OCI-LY1 (cell line): ENCODE measurements at regions not wholly inside any gene's neighbourhood (a gene's known extent, or its start where the extent isn't known, plus 50 kb on each side); places are given as distances from the start of the nearest gene placed in this dataset.

Source experiments
- H2AFZ ChIP-seq: fragments of 200-600 bp; sonication (generic), shearing (Covaris generic); 2 replicates; pipeline ENCODE4 v1.6.0; 2014; ENCODE audit warnings: antibody characterized with exemption, mild to moderate bottlenecking, low read length
- H3F3A ChIP-seq: fragments of 200-600 bp; sonication (generic), shearing (Covaris generic); 2 replicates; pipeline ENCODE4 v1.6.0; 2014; ENCODE audit warnings: mild to moderate bottlenecking, antibody characterized with exemption, low read length, moderate library complexity; ENCODE audit not compliant: insufficient read depth
- H3K27ac ChIP-seq: fragments of 200-600 bp; sonication (generic); 2 replicates; pipeline ENCODE4 v1.5.1; 2014; ENCODE audit warnings: low read length, mixed run types, mild to moderate bottlenecking, low read depth; ENCODE audit not compliant: poor library complexity, severe bottlenecking
- H3K27me3 ChIP-seq: fragments of 200-600 bp; sonication (generic); 2 replicates; pipeline ENCODE4 v1.6.0; 2014; ENCODE audit warnings: antibody characterized with exemption, mild to moderate bottlenecking, low read length, moderate library complexity; ENCODE audit not compliant: insufficient read depth
- H3K36me3 ChIP-seq: fragments of 200-600 bp; sonication (generic); 2 replicates; pipeline ENCODE4 v1.6.1; 2014; ENCODE audit warnings: mild to moderate bottlenecking, antibody characterized with exemption, low read length, moderate library complexity, mixed read lengths; ENCODE audit not compliant: insufficient read depth
- H3K4me1 ChIP-seq: fragments of 200-600 bp; sonication (generic); 2 replicates; pipeline ENCODE4 v1.5.1; 2014; ENCODE audit warnings: mild to moderate bottlenecking, low read length, moderate library complexity; ENCODE audit not compliant: insufficient read depth, severe bottlenecking
- H3K4me2 ChIP-seq: fragments of 200-600 bp; sonication (generic), shearing (Covaris generic); 2 replicates; pipeline ENCODE4 v1.6.1; 2014; ENCODE audit warnings: low read length
- H3K4me3 ChIP-seq: fragments of 200-600 bp; sonication (generic); 2 replicates; pipeline ENCODE4 v1.5.1; 2014; ENCODE audit warnings: low read length, low read depth, mild to moderate bottlenecking, mixed read lengths; ENCODE audit not compliant: poor library complexity, severe bottlenecking
- H3K79me2 ChIP-seq: fragments of 200-600 bp; shearing (Covaris generic); 2 replicates; pipeline ENCODE4 v1.6.1; 2016; ENCODE audit warnings: mixed run types, low read length, mixed read lengths; ENCODE audit not compliant: insufficient read depth
- H3K9ac ChIP-seq: fragments of 200-600 bp; sonication (generic), shearing (Covaris generic); 2 replicates; pipeline ENCODE4 v1.6.1; 2014; ENCODE audit warnings: mild to moderate bottlenecking, low read length, mixed read lengths
- H3K9me2 ChIP-seq: fragments of 200-600 bp; sonication (generic), shearing (Covaris generic); 2 replicates; pipeline ENCODE4 v1.6.1; 2014; ENCODE audit warnings: low read depth, mild to moderate bottlenecking, low read length, mixed read lengths
- H3K9me3 ChIP-seq: fragments of 200-600 bp; shearing (Covaris generic); 2 replicates; pipeline ENCODE4 v1.6.1; 2014; ENCODE audit warnings: low read length, mixed read lengths
- H4K20me1 ChIP-seq: fragments of 200-600 bp; sonication (generic), shearing (Covaris generic); 2 replicates; pipeline ENCODE4 v1.6.0; 2016; ENCODE audit warnings: mild to moderate bottlenecking, low read length; ENCODE audit not compliant: insufficient read depth
- EZH2 ChIP-seq: fragments of 200-600 bp; sonication (generic), shearing (Covaris generic); IDR thresholded peaks from 2 replicates; pipeline ENCODE4 v1.8.0; 2017; ENCODE audit warnings: borderline replicate concordance, mixed run types, mild to moderate bottlenecking, antibody characterized with exemption, low read length, moderate library complexity, mixed read lengths
- TF ChIP-seq, protein P1 (sequence below): fragments of 200-600 bp; sonication (generic), shearing (Covaris generic); IDR thresholded peaks from 2 replicates; pipeline ENCODE4 v1.5.1; 2017; ENCODE audit warnings: mild to moderate bottlenecking, antibody characterized with exemption, low read length, moderate library complexity, mixed read lengths

DNA sequence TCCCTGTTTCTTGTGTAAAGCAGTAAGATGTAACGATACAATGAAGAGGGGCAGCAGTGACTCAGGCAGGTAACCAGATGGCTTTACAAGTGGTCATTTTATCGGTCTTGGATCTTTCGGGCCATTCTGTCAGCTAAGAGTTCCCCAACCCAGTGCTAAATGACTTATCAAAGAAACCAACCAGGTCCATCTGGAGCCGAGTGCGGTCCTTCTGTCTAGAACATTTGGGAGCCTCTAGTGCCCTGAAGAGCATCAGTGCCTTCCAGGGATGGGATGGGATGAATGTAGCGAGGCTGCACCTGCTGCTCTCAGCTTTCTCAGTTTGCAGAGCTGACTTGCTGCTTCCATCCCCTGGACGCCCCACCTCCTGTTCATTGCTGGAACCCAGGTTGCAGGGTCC lies 131.7 kb upstream of the AGBL1 start:
- no peaks in the 10 kb centered on the region for H3K79me2 ChIP-seq
- peak overlapping the region; percentile 72; the same call in 1 of the 2 replicates for H3K9ac ChIP-seq
- H3K9me2 ChIP-seq: no peaks in the 10 kb centered on the region
- H3K4me1 ChIP-seq: peaks cover 83% of the 10 kb centered on the region
- no peak for TF ChIP-seq EZH2
- TF ChIP-seq, protein P1, sequence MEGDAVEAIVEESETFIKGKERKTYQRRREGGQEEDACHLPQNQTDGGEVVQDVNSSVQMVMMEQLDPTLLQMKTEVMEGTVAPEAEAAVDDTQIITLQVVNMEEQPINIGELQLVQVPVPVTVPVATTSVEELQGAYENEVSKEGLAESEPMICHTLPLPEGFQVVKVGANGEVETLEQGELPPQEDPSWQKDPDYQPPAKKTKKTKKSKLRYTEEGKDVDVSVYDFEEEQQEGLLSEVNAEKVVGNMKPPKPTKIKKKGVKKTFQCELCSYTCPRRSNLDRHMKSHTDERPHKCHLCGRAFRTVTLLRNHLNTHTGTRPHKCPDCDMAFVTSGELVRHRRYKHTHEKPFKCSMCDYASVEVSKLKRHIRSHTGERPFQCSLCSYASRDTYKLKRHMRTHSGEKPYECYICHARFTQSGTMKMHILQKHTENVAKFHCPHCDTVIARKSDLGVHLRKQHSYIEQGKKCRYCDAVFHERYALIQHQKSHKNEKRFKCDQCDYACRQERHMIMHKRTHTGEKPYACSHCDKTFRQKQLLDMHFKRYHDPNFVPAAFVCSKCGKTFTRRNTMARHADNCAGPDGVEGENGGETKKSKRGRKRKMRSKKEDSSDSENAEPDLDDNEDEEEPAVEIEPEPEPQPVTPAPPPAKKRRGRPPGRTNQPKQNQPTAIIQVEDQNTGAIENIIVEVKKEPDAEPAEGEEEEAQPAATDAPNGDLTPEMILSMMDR: no peak
- no peak overlapping the region for H2AFZ ChIP-seq
- no peaks in the 10 kb centered on the region for H4K20me1 ChIP-seq
- H3K27me3 ChIP-seq: no peaks in the 10 kb centered on the region
- no peak overlapping the region for H3K4me2 ChIP-seq
- no peak overlapping the region for H3K4me3 ChIP-seq
- no peaks in the 10 kb centered on the region for H3F3A ChIP-seq
- H3K36me3 ChIP-seq: no peaks in the 10 kb centered on the region
- no peaks in the 10 kb centered on the region for H3K9me3 ChIP-seq
- peak overlapping the region; percentile 99 for H3K27ac ChIP-seq

DNA sequence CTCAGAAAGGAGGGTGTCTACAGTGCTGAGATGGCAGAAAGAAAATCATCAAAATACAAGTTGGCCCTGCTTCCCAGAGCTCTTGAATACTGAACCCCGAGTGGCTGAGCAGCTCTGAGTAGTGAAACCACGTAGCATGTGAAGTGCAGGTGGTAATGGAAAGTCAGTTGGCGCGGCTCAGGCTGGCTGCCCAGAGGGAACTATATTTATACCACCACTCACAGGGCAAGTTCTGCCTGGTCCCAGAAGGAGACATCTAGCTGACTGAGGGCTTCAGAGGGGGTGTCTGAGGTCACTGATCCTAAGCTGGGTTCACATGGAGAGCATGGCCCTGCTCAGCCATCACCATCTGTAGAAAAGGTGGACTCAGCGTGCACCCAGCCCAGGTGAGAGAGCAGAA lies 129.6 kb upstream of the AGBL1 start:
- peak overlapping the region; percentile 46 for H3K4me3 ChIP-seq
- H4K20me1 ChIP-seq: no peaks in the 10 kb centered on the region
- H3K27ac ChIP-seq: peak overlapping the region; percentile 99
- no peaks in the 10 kb centered on the region for H3K36me3 ChIP-seq
- TF ChIP-seq, protein P1: no peak
- no peak for TF ChIP-seq EZH2
- H3K27me3 ChIP-seq: no peaks in the 10 kb centered on the region
- no peaks in the 10 kb centered on the region for H3K79me2 ChIP-seq
- no peaks in the 10 kb centered on the region for H3F3A ChIP-seq
- H3K9ac ChIP-seq: peak overlapping the region; percentile 79
- H3K4me1 ChIP-seq: peaks cover 72% of the 10 kb centered on the region
- no peak overlapping the region for H2AFZ ChIP-seq
- peak overlapping the region; percentile 83 for H3K4me2 ChIP-seq
- no peaks in the 10 kb centered on the region for H3K9me3 ChIP-seq
- H3K9me2 ChIP-seq: no peaks in the 10 kb centered on the region

GRCh38 chr15:85954586-85954985 lies 125.1 kb upstream of the AGBL1 start:
- Histone ChIP-seq H3K9me2 (no peaks in the 10 kb centered on the region), H3F3A (no peaks in the 10 kb centered on the region), H3K9ac (no peak overlapping the region), H3K9me3 (0 out of 2 replicates have a peak, but pooled peaks cover 7% of the 10 kb centered on the region), H4K20me1 (no peaks in the 10 kb centered on the region), H3K4me3 (no peak overlapping the region), H3K79me2 (no peaks in the 10 kb centered on the region), H3K27ac (no peak overlapping the region), H3K4me2 (no peak overlapping the region), H3K36me3 (peaks cover 6% of the 10 kb centered on the region; the same call in 1 of the 2 replicates), H2AFZ (no peak overlapping the region), H3K4me1 (peaks cover 56% of the 10 kb centered on the region), H3K27me3 (no peaks in the 10 kb centered on the region)
- no peak for TF ChIP-seq EZH2
- TF ChIP-seq, protein P1: no peak
